ENCODE measurements at regions not wholly inside any gene's neighbourhood (a gene's known extent, or its start where the extent isn't known, plus 50 kb on each side); places are given as distances from the start of the nearest gene placed in this dataset.

- no peak overlapping the region for H3K27ac ChIP-seq (ENCODE audit: control insufficient read depth, insufficient read depth, low read length)
- dilution Hi-C loops (cut with MboI; ENCODE audit: extremely low pct_ligation_motif_present, low sequenced_read_pairs), result no loop called here
- H3K79me2 ChIP-seq (ENCODE audit: control insufficient read depth, insufficient read depth, low read length), result no peaks in the 10 kb centered on the region
- no peaks in the 10 kb centered on the region for H3K9me3 ChIP-seq (ENCODE audit: control insufficient read depth, low read depth, low read length)
- no peak overlapping the region for H3K4me3 ChIP-seq (ENCODE audit: control insufficient read depth in 2 of 3, extremely low read depth in 1 of 3, insufficient read depth in 2 of 3, low read depth in 1 of 3, low read length in 3 of 3)
- no peaks in the 10 kb centered on the region for H4K20me1 ChIP-seq (ENCODE audit: control insufficient read depth, extremely low read depth, insufficient read depth, low read length)
- no peak overlapping the region for H3K9ac ChIP-seq (ENCODE audit: control insufficient read depth, extremely low read depth, insufficient read depth, low read length)
- no peaks in the 10 kb centered on the region for H3K27me3 ChIP-seq (ENCODE audit: control insufficient read depth, extremely low read depth, insufficient read depth, low read length)
- TF ChIP-seq CTCF (optimal IDR thresholded peaks at IDR 0.05 in 1 of 3, IDR thresholded peaks at IDR 0.05 in 1 of 3, conservative IDR thresholded peaks at IDR 0.05 in 1 of 3; ENCODE audit: extremely low read depth in 1 of 3, insufficient read depth in 2 of 3, low read length in 3 of 3), result no peak
- no peak for TF ChIP-seq EZH2 (IDR thresholded peaks at IDR 0.05; ENCODE audit: low read length)
- H3K36me3 ChIP-seq (ENCODE audit: control insufficient read depth in 2 of 2, extremely low read depth in 1 of 2, insufficient read depth in 2 of 2, low read length in 2 of 2), result no peaks in the 10 kb centered on the region
- FAIRE-seq (no peak), DNase-seq (ENCODE audit: low read depth, low spot score) (no peak)
- peaks cover 3% of the 10 kb centered on the region for H3K4me1 ChIP-seq (ENCODE audit: control insufficient read depth, extremely low read depth, insufficient read depth, low read length)
- H3K4me2 ChIP-seq (ENCODE audit: control insufficient read depth, extremely low read depth, insufficient read depth, low read depth, low read length), result no peak overlapping the region
- H3K9me1 ChIP-seq (ENCODE audit: control insufficient read depth, extremely low read depth, insufficient read depth, low read length), result no peaks in the 10 kb centered on the region
- no peak overlapping the region for H2AFZ ChIP-seq (ENCODE audit: control insufficient read depth, low read length)
These were observed 88.5 kb upstream of the SLC38A4 start for GRCh38 chr12:46914336-46914735.

- Histone ChIP-seq H3K27ac (ENCODE audit: control insufficient read depth, insufficient read depth, low read length) (no peak overlapping the region), H3K9me1 (ENCODE audit: control insufficient read depth, extremely low read depth, insufficient read depth, low read length) (no peaks in the 10 kb centered on the region), H4K20me1 (ENCODE audit: control insufficient read depth, extremely low read depth, insufficient read depth, low read length) (no peaks in the 10 kb centered on the region), H3K36me3 (ENCODE audit: control insufficient read depth in 2 of 2, extremely low read depth in 1 of 2, insufficient read depth in 2 of 2, low read length in 2 of 2) (no peaks in the 10 kb centered on the region), H3K4me1 (ENCODE audit: control insufficient read depth, extremely low read depth, insufficient read depth, low read length) (peaks cover 2% of the 10 kb centered on the region), H3K79me2 (ENCODE audit: control insufficient read depth, insufficient read depth, low read length) (no peaks in the 10 kb centered on the region), H3K27me3 (ENCODE audit: control insufficient read depth, extremely low read depth, insufficient read depth, low read length) (no peaks in the 10 kb centered on the region), H3K4me3 (ENCODE audit: control insufficient read depth in 2 of 3, extremely low read depth in 1 of 3, insufficient read depth in 2 of 3, low read depth in 1 of 3, low read length in 3 of 3) (no peak overlapping the region), H2AFZ (ENCODE audit: control insufficient read depth, low read length) (no peak overlapping the region), H3K9ac (ENCODE audit: control insufficient read depth, extremely low read depth, insufficient read depth, low read length) (no peak overlapping the region), H3K4me2 (ENCODE audit: control insufficient read depth, extremely low read depth, insufficient read depth, low read depth, low read length) (no peak overlapping the region), H3K9me3 (ENCODE audit: control insufficient read depth, low read depth, low read length) (no peaks in the 10 kb centered on the region)
- FAIRE-seq (peak; percentile 59), DNase-seq (ENCODE audit: low read depth, low spot score) (no peak)
- TF ChIP-seq CTCF (optimal IDR thresholded peaks at IDR 0.05 in 1 of 3, IDR thresholded peaks at IDR 0.05 in 1 of 3, conservative IDR thresholded peaks at IDR 0.05 in 1 of 3; ENCODE audit: extremely low read depth in 1 of 3, insufficient read depth in 2 of 3, low read length in 3 of 3) (no peak), EZH2 (IDR thresholded peaks at IDR 0.05; ENCODE audit: low read length) (no peak)
- dilution Hi-C loops (cut with MboI; ENCODE audit: extremely low pct_ligation_motif_present, low sequenced_read_pairs), result no loop called here
These were observed 89.3 kb upstream of the SLC38A4 start for GRCh38 chr12:46915082-46915481.
